NCI-H526 treated with DMSO at 0.1 percent for 48 hours (cell line): ENCODE measurements at regions not wholly inside any gene's neighbourhood (a gene's known extent, or its start where the extent isn't known, plus 50 kb on each side); places are given as distances from the start of the nearest gene placed in this dataset.

Experiments
- DNase-seq: peaks from one replicate; lab custom pipeline; 2025; lab: John Stamatoyannopoulos, UW

DNA sequence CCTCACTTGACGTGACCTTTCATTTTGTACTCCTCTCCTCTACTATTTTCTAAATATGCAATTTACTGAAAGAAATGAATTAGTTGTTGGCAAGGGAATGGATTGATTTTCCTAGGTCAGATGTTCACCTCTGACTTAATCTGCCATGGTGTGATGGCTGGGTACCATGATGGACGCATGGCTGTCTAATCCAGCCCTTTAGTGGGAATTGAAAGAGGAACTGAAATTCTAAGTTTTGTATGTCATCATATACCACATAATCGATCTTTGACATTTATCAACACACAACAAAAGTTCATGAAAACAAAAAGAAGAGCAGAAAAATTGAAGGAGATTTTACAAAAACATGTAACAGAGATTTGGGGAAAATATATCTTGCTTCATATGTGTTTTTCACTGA is 331.3 kb upstream of the SNX7 start:
- no peak for DNase-seq

- DNase-seq = no peak
Measured at GRCh38 chr1:98328855-98329254, 332.7 kb upstream of the SNX7 start.

GRCh38 chr1:98327220-98327861 is 334.2 kb upstream of the SNX7 start:
- DNase-seq = no peak

DNA sequence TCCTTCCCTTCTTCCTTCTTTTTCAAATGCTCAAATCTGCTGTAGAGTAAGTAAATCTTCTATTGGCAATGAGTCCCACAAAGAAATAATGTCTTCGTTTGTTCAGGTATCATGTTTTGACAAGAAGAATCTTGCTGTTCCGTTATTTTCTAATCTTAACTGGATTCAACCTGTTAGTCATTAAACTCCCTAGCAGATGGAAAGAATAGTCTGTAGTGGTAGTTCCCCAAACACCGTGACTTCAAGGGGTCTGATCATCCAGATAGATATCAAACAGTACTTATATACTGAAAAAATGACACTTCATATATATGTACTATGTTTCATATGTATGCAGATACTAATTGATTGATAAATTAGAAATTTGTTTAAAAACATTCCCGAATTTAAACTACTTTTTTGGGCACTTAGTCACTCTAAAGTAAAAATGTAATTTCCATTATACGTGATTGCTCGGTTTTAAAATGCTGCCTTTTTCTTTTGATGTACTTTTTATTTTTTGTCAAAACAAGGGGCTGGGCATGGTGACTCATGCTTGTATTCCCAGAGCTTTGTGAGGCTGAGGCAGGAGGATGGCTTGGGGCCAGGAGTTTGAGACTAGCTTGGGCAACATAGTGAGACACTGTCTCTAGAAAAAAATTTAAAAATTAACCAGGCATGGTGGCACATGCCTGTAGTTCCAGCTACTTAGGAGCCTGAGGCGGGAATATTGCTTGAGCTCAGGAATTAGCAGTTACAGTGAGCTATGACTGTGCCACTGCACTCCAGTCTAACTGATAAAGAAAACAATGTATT is 335.7 kb upstream of the SNX7 start:
- no peak for DNase-seq

- DNase-seq = no peak
Measured at GRCh38 chr1:98323906-98324358, 337.6 kb upstream of the SNX7 start.

DNA sequence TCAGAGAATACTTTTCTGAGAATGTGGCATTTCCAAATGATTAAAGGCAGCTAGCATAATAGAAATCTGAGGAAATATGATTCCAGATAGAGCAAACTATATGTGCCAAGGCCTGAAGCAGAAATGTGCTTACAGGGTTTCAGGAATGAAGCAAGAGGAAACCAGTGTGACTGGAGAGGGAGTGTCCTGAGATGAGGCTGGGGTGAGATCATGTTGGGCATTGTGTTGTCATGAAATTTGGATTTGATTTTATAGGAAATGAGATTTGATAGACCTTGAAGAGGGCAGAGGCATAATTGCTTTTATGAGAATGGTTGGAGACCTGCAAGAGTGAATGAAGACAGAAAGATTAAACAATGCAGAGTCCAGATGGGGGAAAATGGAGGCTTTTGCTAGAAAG is 338.1 kb upstream of the SNX7 start:
- no peak for DNase-seq

DNA sequence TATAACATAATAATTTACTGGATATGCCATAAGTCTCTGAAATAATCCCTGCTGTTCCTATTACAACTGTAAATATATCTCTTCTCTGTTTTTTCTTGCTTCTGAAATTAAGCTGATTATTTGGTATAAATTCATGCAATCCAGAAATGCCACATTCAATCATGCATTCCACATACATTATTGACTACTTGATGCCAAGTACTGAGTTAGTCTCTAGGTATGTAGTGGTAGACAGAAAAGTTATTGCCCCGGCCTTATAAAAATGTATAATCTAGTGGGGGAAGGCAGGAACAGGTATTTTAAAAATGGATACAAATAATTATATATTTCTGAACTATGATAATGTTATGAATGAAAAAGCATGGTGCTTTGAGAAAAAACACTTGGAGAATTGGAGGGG is 338.6 kb upstream of the SNX7 start:
- no peak for DNase-seq

GRCh38 chr1:98322086-98322485 is 339.4 kb upstream of the SNX7 start:
- DNase-seq = no peak

- DNase-seq = no peak
Measured at GRCh38 chr1:98321191-98321590, 340.3 kb upstream of the SNX7 start.

GRCh38 chr1:98316286-98316905 is 345.1 kb upstream of the SNX7 start:
- DNase-seq = no peak

DNA sequence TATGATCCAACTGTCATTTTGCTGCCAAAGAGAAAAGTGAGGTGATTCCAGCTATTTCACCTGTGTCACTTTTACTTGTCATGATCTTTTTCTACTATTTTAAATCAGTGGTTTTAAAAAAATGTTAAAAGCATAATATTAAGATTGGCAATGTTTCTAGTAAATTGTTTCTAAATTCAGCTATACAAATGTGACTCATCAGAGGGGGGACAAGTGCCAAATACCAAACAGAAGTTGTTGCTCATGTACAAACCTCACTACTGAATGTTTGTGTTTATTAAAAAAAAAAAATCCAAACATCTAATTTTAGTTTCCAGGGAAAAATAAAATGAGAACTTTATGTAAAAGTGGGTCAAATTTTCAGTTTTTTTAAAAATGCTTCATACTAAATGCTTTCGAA is 346.2 kb upstream of the SNX7 start:
- no peak for DNase-seq

DNA sequence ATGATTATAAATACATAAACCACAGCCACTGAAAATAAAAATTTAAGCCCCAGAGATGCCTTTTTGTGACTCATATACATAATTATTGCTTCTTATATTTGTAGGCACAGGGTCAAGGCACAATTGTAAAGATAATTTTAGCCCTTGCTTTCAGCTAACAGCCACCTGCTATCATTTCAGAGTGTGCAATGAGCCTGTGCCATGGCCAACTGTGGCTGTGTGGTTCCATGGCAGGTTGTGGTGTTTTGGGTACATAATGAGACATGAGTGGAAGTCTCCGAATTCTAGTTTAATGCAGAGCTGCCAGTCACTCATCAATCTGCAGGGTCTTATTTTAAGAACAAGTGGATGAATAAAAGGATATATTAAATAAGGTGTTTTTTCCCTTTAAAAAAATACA is 346.9 kb upstream of the SNX7 start:
- DNase-seq = no peak

DNA sequence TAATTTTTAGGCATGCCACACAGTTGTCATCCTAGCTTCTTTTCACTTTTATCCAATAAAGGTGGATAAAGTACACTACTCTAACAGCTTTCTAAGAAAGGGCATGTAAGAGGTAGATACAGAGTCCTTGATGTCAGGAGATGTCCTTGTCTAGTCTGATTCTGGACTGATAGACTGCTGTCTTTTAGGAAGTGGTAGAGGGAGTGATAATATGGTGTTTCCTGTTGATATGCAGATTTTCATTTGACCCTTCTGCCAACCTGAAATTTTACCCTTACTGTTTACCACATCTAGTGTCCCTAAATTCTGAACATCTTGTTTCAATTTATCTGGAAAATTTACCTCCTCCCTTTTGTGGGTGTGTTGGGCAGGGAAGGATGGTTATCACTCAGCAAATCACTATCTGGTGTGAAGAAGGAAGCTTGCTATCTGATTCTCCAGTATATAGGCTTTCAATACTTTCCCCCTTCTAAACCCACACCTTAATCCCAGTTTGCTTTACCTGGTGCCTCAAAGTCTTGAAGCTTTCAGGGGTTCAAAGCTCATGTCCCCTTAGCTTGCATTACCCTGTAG is 354.9 kb upstream of the SNX7 start:
- no peak for DNase-seq

DNA sequence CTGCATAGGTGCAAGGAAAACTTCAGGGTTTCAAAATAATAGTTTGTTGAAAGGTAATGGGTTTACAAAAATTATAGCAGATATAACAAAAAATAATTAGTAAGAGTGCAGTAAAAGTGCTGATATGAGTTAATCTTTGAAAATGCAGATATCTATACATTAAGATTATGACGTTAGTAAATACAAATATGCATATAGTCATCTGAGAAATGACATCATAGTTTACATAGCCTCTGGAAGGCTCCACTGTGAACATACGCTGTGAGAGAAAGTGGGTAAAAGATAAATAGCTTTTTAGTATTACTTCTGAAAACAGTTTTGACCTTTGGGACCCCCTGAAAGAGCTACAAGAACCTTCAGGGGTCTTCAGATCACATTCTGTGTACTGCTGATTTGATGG is 356.2 kb upstream of the SNX7 start:
- DNase-seq = no peak

- DNase-seq = no peak
Measured at GRCh38 chr1:98304888-98305287, 356.6 kb upstream of the SNX7 start.

DNA sequence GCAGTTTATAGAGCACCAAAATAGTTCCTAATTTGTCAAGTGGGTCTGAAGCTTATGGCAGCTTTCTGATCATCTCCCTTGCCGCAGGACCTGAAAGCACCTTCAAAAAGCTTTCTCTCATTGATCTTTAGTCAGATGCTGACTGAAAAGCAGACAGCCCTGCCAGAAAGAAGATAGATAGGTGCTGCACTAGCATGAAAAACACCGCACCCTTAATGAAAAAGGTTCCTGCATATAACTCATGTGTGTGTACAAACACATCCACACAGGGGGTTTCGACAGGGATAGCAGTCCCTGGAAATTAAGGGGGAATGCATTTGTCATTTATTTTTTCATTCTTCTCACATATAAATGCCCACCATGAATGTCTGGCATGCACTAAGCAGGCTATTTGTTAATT is 361.7 kb upstream of the SNX7 start:
- no peak for DNase-seq

DNA sequence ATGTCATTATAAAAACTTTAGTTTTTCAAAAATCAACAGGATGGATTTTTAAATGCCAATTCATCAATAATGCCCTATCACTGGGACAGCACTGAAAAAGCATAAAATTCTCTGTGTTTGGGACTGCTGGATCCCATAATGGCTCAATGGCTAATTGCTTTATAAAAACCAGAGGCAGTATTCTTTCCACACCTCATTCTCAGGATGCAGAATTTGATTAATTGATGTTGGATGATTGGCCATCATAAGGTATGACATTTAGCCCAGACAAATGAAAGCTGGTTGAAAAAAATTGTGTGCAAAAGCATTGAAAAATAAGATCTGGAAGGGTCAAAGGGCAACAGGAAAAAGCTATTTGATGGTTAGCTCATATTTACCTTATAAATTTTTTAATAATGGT is 362.2 kb upstream of the SNX7 start:
- no peak for DNase-seq

GRCh38 chr1:98298319-98298718 is 363.2 kb upstream of the SNX7 start:
- no peak for DNase-seq

- DNase-seq = no peak
Measured at GRCh38 chr1:98296681-98297080, 364.8 kb upstream of the SNX7 start.

DNA sequence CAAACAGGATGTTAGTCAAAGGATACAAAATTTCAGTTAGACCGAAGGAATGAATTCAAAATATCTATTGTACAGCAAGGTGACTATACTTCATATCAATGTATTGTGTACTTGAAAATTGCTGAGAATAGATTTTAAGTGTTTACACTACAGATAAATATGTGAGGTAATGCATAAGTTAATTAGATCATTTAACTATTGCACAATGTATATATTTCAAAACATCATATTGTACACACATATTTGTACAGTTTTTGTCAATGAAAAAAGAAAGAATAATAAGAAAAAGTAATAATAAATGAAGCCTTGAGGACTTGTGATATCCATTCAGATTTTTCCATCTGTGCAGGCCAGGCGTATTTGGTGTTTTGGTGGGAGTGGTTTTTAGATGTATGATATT is 367.4 kb upstream of the SNX7 start:
- no peak for DNase-seq

- no peak for DNase-seq
Measured at GRCh38 chr1:98292994-98293393, 368.5 kb upstream of the SNX7 start.

GRCh38 chr1:98289311-98289710 is 368.5 kb upstream of the DPYD start:
- DNase-seq = no peak

- no peak for DNase-seq
Measured at GRCh38 chr1:98288494-98288893, 367.7 kb upstream of the DPYD start.
